ENCODE measurements at regions not wholly inside any gene's neighbourhood (a gene's known extent, or its start where the extent isn't known, plus 50 kb on each side); places are given as distances from the start of the nearest gene placed in this dataset.

DNA sequence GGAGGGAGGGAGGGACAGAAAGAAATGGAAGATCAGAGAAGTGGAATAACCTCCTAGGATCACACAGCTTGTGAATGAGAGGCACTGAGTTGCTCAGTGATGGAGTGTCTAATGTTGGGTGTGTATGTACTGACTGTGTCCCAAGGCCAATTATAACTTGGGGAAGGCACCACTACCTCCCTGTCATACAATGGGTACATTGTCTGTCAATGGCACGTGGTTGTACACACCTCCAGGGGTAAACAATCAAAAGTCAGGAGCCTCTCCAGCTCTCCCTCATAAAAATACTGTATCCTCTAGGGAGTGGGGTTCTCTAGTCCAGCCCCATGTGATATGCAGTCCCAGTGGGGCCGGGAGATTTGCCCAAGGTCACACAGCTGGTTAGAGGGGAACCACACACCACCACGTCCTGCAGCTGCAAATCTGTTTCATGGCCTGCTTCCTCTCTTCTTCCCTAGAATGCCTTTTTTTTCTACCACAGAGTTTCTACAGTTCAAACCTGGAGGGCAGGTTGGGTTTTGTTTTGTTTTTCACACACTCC, 112.5 kb downstream of the SNX5 start:
- TF ChIP-seq, protein P1, sequence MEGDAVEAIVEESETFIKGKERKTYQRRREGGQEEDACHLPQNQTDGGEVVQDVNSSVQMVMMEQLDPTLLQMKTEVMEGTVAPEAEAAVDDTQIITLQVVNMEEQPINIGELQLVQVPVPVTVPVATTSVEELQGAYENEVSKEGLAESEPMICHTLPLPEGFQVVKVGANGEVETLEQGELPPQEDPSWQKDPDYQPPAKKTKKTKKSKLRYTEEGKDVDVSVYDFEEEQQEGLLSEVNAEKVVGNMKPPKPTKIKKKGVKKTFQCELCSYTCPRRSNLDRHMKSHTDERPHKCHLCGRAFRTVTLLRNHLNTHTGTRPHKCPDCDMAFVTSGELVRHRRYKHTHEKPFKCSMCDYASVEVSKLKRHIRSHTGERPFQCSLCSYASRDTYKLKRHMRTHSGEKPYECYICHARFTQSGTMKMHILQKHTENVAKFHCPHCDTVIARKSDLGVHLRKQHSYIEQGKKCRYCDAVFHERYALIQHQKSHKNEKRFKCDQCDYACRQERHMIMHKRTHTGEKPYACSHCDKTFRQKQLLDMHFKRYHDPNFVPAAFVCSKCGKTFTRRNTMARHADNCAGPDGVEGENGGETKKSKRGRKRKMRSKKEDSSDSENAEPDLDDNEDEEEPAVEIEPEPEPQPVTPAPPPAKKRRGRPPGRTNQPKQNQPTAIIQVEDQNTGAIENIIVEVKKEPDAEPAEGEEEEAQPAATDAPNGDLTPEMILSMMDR (IDR thresholded peaks at IDR 0.05; ENCODE audit: insufficient read depth, low read depth, low read length), result no peak
- no peak for TF ChIP-seq EZH2 (IDR thresholded peaks at IDR 0.05; ENCODE audit: insufficient read depth, low read length)
